GM10248 (cell line): ENCODE measurements at regions not wholly inside any gene's neighbourhood (a gene's known extent, or its start where the extent isn't known, plus 50 kb on each side); places are given as distances from the start of the nearest gene placed in this dataset.

Experiments
- CTCF ChIA-PET: fragments of 300-600 bp; sonication (Branson Sonifier 250); formaldehyde crosslinking; extraction: SDS; loops from one replicate; lab custom pipeline; 2021; ENCODE audit warnings: antibody characterized with exemption; lab: Yijun Ruan, JAX
- POLR2A ChIA-PET: fragments of 350-650 bp; sonication (Branson Sonifier 250); formaldehyde crosslinking; extraction: SDS; loops from one replicate; lab custom pipeline; 2020; ENCODE audit warnings: antibody characterized with exemption; lab: Yijun Ruan, JAX
- DNase-seq: peaks from one replicate; pipeline ENCODE4 v3.0.0; 2012; ENCODE audit errors: extremely low spot score
- TF ChIP-seq, protein P1 (sequence below): IDR thresholded peaks from 2 replicates; pipeline ENCODE4 v1.5.1; 2012; ENCODE audit warnings: mild to moderate bottlenecking, low read depth; ENCODE audit errors: extremely low read depth, missing control alignments, control extremely low read depth

DNA sequence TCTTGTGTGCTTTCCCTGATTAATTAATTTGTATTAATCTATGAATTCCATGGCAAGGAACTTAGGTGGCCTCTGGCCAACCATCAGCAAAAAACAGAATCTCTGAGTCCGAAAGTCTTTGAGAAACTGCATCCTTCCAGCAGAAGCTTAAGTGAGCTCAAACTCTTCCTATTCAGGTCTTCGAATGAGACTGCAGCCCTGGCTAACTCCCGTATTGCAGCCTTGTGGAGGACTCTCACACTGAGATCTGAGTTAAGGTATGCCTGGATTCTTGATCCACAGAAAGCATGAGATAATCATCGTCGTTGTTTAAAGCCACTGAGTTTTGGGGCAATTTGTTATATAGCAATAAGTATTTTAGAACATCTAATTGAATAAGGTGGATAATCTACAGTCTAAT is 1143.9 kb upstream of the NXPH2 start:
- ChIA-PET CTCF (no interaction called here), POLR2A (no interaction called here)
- no peak for DNase-seq
- TF ChIP-seq, protein P1, sequence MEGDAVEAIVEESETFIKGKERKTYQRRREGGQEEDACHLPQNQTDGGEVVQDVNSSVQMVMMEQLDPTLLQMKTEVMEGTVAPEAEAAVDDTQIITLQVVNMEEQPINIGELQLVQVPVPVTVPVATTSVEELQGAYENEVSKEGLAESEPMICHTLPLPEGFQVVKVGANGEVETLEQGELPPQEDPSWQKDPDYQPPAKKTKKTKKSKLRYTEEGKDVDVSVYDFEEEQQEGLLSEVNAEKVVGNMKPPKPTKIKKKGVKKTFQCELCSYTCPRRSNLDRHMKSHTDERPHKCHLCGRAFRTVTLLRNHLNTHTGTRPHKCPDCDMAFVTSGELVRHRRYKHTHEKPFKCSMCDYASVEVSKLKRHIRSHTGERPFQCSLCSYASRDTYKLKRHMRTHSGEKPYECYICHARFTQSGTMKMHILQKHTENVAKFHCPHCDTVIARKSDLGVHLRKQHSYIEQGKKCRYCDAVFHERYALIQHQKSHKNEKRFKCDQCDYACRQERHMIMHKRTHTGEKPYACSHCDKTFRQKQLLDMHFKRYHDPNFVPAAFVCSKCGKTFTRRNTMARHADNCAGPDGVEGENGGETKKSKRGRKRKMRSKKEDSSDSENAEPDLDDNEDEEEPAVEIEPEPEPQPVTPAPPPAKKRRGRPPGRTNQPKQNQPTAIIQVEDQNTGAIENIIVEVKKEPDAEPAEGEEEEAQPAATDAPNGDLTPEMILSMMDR, result no peak

DNA sequence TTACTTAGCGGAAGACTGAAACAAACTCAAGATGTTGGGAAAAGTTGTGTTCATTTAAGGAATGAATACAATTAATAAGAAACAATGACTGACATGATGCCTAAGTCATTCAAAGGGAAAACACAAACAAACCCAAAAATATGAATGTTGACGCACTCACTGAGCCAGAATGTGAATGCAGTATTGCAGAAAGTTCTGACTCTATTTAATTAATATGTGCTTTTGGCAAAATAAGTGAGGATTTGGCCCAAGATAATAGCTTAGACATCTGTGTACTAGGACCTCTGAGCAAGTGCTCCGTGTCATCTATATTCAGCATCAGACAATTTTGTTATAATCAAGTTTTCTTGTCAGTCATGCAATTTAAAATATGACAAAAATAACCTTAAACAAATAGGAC is 1138.8 kb upstream of the NXPH2 start:
- DNase-seq, result no peak
- TF ChIP-seq, protein P1, result no peak
- CTCF ChIA-PET, result interaction anchor here (1.0 kb wide), 1 partner anchor 47 kb away, joined by 3 read pairs; no protein-coding TSS in a partner anchor
- POLR2A ChIA-PET, result no interaction called here

DNA sequence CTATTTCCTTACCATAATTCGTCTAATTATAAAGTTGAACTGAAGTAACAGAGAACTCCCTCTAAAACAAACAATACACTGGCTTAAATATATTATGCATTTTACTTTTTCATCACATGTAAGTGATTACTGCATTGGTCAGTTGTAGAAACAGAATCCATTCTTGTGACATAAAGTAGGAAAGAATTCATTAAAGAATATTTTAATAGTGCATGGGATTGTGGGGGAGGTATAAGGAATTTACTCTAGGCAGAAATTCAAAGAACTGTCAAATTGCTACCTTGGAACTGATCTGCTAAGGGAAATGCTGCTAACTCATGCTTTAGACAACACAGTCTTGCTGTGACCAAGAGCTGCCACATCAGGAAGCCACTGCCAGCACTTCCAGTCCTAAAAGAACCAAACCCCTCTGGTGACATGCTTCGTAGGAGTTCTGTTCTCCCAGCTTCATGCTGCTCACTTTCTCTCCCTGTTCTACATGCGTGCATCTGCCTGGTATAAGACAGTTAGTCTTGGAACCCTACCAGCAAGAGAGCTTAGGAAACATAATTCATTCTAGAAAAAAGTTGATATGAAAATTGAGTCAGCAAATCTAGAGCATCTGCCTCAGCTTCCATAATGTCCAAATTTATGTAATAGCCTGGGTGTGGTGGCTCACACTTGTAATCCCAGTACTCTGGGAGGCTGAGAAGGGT is 1137.6 kb upstream of the NXPH2 start:
- DNase-seq, result no peak
- ChIA-PET CTCF (no interaction called here), POLR2A (no interaction called here)
- TF ChIP-seq, protein P1, result no peak

DNA sequence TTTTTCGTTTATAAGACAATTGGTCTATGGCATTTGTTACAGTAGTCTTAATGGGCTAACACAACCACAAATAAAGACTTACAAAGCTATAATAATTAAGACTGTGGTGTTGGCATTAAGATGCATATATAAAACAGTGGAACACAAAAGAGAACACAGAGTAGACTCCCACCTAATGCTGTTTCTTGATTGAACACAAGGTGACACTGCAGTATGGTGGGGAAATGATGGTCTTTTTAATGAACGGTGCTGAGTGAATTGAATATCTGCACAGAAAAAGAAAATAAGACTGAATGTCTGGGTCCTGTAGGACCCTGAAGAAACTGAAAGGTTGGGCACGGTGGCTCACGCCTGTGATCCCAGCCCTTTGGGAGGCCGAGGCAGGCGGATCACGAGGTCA is 1136.6 kb upstream of the NXPH2 start:
- ChIA-PET CTCF (no interaction called here), POLR2A (no interaction called here)
- no peak for DNase-seq
- TF ChIP-seq, protein P1, result no peak

DNA sequence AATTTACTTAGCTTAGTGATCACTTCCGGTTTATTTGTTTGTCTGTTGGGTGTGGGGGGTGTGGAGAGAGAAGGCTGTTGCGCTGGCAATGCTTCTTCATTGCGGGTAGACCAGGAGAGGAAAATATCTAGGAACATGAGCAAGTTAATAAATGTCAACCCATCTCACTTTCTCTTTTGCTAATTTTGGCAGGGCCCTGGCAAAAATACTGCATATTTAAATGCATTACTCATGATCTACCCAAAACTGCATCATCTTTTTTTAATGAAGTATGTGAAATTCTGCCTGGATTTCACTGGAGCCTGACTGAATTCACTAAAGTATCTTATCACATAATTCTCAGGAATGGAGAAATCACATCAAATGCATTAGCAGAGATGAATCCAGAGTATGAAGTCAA is 1131.0 kb upstream of the NXPH2 start:
- POLR2A ChIA-PET, result no interaction called here
- TF ChIP-seq, protein P1, result no peak
- CTCF ChIA-PET, result interaction anchor here (1.7 kb wide), 1 partner anchor 19 kb away, joined by 5 read pairs; no protein-coding TSS in a partner anchor
- DNase-seq, result no peak

DNA sequence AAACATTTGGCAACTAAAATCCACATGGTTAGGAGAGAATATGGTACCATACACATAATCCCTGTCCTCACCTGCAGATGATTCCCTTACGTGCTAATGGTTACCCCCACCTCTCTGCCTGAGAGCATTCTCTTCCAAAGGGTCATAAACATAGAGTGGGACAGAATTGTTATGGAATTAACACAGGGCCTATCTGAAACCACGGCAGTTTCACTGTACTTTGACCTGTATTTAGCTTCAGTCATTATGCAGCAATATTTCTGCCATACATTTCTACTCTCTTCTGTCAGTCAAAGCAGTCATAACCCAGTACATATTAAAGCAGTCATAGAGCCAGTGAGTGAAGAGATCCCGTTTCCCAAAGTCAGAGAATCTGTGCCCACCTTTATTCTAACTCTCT is 1128.9 kb upstream of the NXPH2 start:
- ChIA-PET CTCF (no interaction called here), POLR2A (no interaction called here)
- TF ChIP-seq, protein P1, result no peak
- no peak for DNase-seq
